GM23338 (cell line): ENCODE measurements at regions not wholly inside any gene's neighbourhood (a gene's known extent, or its start where the extent isn't known, plus 50 kb on each side); places are given as distances from the start of the nearest gene placed in this dataset.
"Not testable (repeated sequence)": the region's sequence is repeated elsewhere in the genome, so short reads cannot be mapped to it uniquely, and the experiment has no call there.

Experiments used
- ATAC-seq: fragments of 200-7000 bp; cut with Tn5 transposase; 3 replicates; pipeline ENCODE4 v1.9.1; 2020
- DNase-seq: peaks from one replicate; pipeline ENCODE4 v3.0.0-alpha.2; 2015; ENCODE audit warnings: low spot score
- H2AFZ ChIP-seq: fragments of 200-600 bp; sonication (generic); 2 replicates; pipeline ENCODE4 v1.8.0; 2016; ENCODE audit warnings: antibody characterized with exemption, mild to moderate bottlenecking, moderate library complexity
- H3F3A ChIP-seq: fragments of 200-600 bp; sonication (generic); replicated peaks from 2 replicates; pipeline ENCODE4 v1.8.0; 2017; ENCODE audit warnings: antibody characterized with exemption, mixed run types, low read depth
- H3K27ac ChIP-seq: fragments of 200-600 bp; sonication (generic); 2 replicates; pipeline ENCODE4 v1.6.1; 2016; ENCODE audit warnings: low read depth
- H3K27me3 ChIP-seq: fragments of 200-600 bp; sonication (generic); 2 replicates; pipeline ENCODE4 v1.8.0; 2016; ENCODE audit warnings: mild to moderate bottlenecking, mixed run types, moderate library complexity; ENCODE audit not compliant: insufficient read depth
- H3K36me3 ChIP-seq: fragments of 200-600 bp; sonication (generic); 2 replicates; pipeline ENCODE4 v1.8.0; 2016; ENCODE audit warnings: mild to moderate bottlenecking; ENCODE audit not compliant: insufficient read depth
- H3K4me1 ChIP-seq: fragments of 200-600 bp; sonication (generic); 2 replicates; pipeline ENCODE4 v1.8.0; 2016; ENCODE audit warnings: mild to moderate bottlenecking, moderate library complexity; ENCODE audit not compliant: insufficient read depth
- H3K4me2 ChIP-seq: fragments of 200-600 bp; sonication (generic); 2 replicates; pipeline ENCODE4 v1.7.1; 2017; ENCODE audit warnings: mixed run types
- H3K4me3 ChIP-seq: fragments of 200-600 bp; sonication (generic); 2 replicates; pipeline ENCODE4 v1.6.1; 2016; ENCODE audit warnings: mixed run types
- H3K79me2 ChIP-seq: fragments of 200-600 bp; sonication (generic); replicated peaks from 2 replicates; pipeline ENCODE4 v1.8.0; 2017; ENCODE audit warnings: mild to moderate bottlenecking; ENCODE audit not compliant: insufficient read depth
- H3K9me2 ChIP-seq: fragments of 200-600 bp; sonication (generic); 2 replicates; pipeline ENCODE4 v1.8.0; 2017; ENCODE audit not compliant: insufficient read depth
- H4K20me1 ChIP-seq: fragments of 200-600 bp; sonication (generic); replicated peaks from 2 replicates; pipeline ENCODE4 v1.8.0; 2017; ENCODE audit warnings: mild to moderate bottlenecking; ENCODE audit not compliant: insufficient read depth
- H3K27ac Mint-ChIP-seq: 2 replicates; pipeline ENCODE4 v1.8.0; 2020; ENCODE audit warnings: inconsistent platforms, mild to moderate bottlenecking, moderate library complexity, mixed read lengths
- H3K27me3 Mint-ChIP-seq: 3 replicates; pipeline ENCODE4 v1.8.0; 2022; ENCODE audit warnings: low read depth, mild to moderate bottlenecking, moderate library complexity, mixed read lengths, inconsistent platforms; ENCODE audit not compliant: insufficient read depth, poor library complexity
- H3K36me3 Mint-ChIP-seq: 3 replicates; pipeline ENCODE4 v1.8.0; 2021; ENCODE audit warnings: low read depth, mild to moderate bottlenecking, inconsistent platforms, moderate library complexity, mixed read lengths
- H3K4me1 Mint-ChIP-seq: 3 replicates; pipeline ENCODE4 v1.8.0; 2020; ENCODE audit warnings: mild to moderate bottlenecking, inconsistent platforms, mixed read lengths
- H3K4me3 Mint-ChIP-seq: 3 replicates; pipeline ENCODE4 v1.8.0; 2021; ENCODE audit warnings: moderate library complexity, mild to moderate bottlenecking, inconsistent platforms, mixed read lengths
- H3K9me3 Mint-ChIP-seq: 3 replicates; pipeline ENCODE4 v1.8.0; 2020; ENCODE audit warnings: moderate library complexity, mild to moderate bottlenecking, inconsistent platforms, mixed read lengths

DNA sequence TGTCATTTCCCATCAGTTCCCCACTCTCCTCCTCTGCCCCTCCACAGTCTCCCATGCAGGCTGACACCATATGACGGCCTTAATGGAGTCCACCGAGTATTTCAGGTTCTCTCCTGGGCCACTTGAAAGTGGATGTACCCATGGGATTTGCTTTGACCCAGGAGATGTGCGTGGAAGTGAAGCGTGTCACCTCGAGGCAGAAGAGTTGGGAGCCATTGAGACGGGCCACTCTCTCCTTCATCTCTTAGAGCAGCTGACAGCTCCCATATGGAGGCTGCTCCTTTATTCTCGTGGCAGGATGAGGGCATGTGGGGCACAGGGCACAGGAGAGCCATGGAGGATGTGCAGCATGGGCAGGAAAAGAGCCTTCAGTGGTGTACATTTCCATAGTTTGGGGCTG lies 144.7 kb upstream of the CRYM start:
- H3K27me3 Mint-ChIP-seq, H3K4me1 Mint-ChIP-seq, H3K9me2 ChIP-seq, H3K9me3 Mint-ChIP-seq, H3K27ac Mint-ChIP-seq, ATAC-seq, H3K4me3 Mint-ChIP-seq, H3K27ac ChIP-seq, H3K27me3 ChIP-seq, H3K36me3 ChIP-seq, H3K4me1 ChIP-seq, H3K4me2 ChIP-seq, H3F3A ChIP-seq, H2AFZ ChIP-seq, DNase-seq, H4K20me1 ChIP-seq, H3K79me2 ChIP-seq, H3K36me3 Mint-ChIP-seq, H3K4me3 ChIP-seq: not testable (repeated sequence)

- H4K20me1 ChIP-seq, H3K27me3 ChIP-seq, ATAC-seq, H2AFZ ChIP-seq, H3K79me2 ChIP-seq, H3K27ac Mint-ChIP-seq, H3K4me1 ChIP-seq, H3K36me3 Mint-ChIP-seq, H3K27me3 Mint-ChIP-seq, H3K4me3 ChIP-seq, H3K4me2 ChIP-seq, H3K36me3 ChIP-seq, H3K9me2 ChIP-seq, H3F3A ChIP-seq, DNase-seq, H3K27ac ChIP-seq, H3K4me1 Mint-ChIP-seq, H3K9me3 Mint-ChIP-seq, H3K4me3 Mint-ChIP-seq: not testable (repeated sequence)
Measured at GRCh38 chr16:21404699-21405098, 126.6 kb upstream of the CRYM start.

GRCh38 chr16:21397866-21398265 lies 119.8 kb upstream of the CRYM start:
- H3K4me1 ChIP-seq, H3K9me2 ChIP-seq, ATAC-seq, H3K36me3 ChIP-seq, H3K79me2 ChIP-seq, H3K27me3 Mint-ChIP-seq, H3F3A ChIP-seq, H4K20me1 ChIP-seq, H3K4me2 ChIP-seq, H3K4me3 Mint-ChIP-seq, H3K27ac ChIP-seq, H3K9me3 Mint-ChIP-seq, H3K27me3 ChIP-seq, H3K36me3 Mint-ChIP-seq, H3K4me1 Mint-ChIP-seq, H3K4me3 ChIP-seq, DNase-seq, H2AFZ ChIP-seq, H3K27ac Mint-ChIP-seq: not testable (repeated sequence)

- H3K9me2 ChIP-seq, H3K79me2 ChIP-seq, H3K4me1 ChIP-seq, H2AFZ ChIP-seq, H3K27me3 ChIP-seq, H3K27me3 Mint-ChIP-seq, H3K36me3 ChIP-seq, H3K4me1 Mint-ChIP-seq, H3K4me3 Mint-ChIP-seq, H3K4me3 ChIP-seq, H3F3A ChIP-seq, H3K27ac ChIP-seq, ATAC-seq, H3K27ac Mint-ChIP-seq, H4K20me1 ChIP-seq, H3K9me3 Mint-ChIP-seq, H3K36me3 Mint-ChIP-seq, H3K4me2 ChIP-seq, DNase-seq: not testable (repeated sequence)
Measured at GRCh38 chr16:21396545-21396944, 118.5 kb upstream of the CRYM start.

GRCh38 chr16:21390634-21391033 lies 112.5 kb upstream of the CRYM start:
- not testable (repeated sequence) for H3K4me3 Mint-ChIP-seq

GRCh38 chr16:21389860-21390259 lies 111.8 kb upstream of the CRYM start:
- H3F3A ChIP-seq, H3K4me2 ChIP-seq, H4K20me1 ChIP-seq, H3K79me2 ChIP-seq, H3K9me2 ChIP-seq, DNase-seq, H3K36me3 ChIP-seq, H2AFZ ChIP-seq, H3K4me3 Mint-ChIP-seq, H3K4me1 ChIP-seq, H3K4me3 ChIP-seq, H3K27me3 ChIP-seq, H3K27ac ChIP-seq, H3K9me3 Mint-ChIP-seq, H3K36me3 Mint-ChIP-seq, H3K27ac Mint-ChIP-seq, H3K4me1 Mint-ChIP-seq, H3K27me3 Mint-ChIP-seq: not testable (repeated sequence)
- peak; percentile 100 for ATAC-seq

More at GRCh38 chr16:21390634-21391033, 112.5 kb upstream of the CRYM start:
- not testable (repeated sequence) for H2AFZ ChIP-seq, H4K20me1 ChIP-seq, H3K27ac Mint-ChIP-seq, H3K36me3 ChIP-seq, H3K27me3 ChIP-seq, H3K9me2 ChIP-seq, H3K27me3 Mint-ChIP-seq, H3K79me2 ChIP-seq, ATAC-seq, H3K4me1 Mint-ChIP-seq, H3K4me1 ChIP-seq, H3K4me3 ChIP-seq, DNase-seq, H3K4me2 ChIP-seq, H3F3A ChIP-seq, H3K36me3 Mint-ChIP-seq, H3K9me3 Mint-ChIP-seq, H3K27ac ChIP-seq

DNA sequence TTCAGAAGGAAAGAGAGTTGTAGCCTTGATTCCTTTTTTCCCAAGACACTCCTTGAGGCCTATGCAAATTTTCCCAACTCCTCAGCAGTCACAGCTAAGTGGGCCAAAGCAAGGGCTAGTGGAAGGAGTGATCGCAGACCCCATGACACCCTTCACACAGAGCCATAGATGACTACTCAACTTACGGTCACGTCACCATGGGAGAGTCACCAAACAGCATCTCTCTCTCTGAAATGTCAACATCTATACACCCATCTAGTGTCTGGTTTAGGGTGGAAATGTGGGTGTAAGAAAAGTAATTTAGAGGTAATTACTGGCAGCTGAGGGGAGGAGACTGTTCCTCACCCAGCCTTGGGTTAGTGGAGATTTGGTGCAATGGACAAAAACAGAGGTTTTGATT lies 109.7 kb upstream of the CRYM start:
- not testable (repeated sequence) for H3K4me2 ChIP-seq, H4K20me1 ChIP-seq, H3K79me2 ChIP-seq, H3K9me3 Mint-ChIP-seq, H3K4me3 Mint-ChIP-seq, H3K27me3 Mint-ChIP-seq, H3K27me3 ChIP-seq, H3K4me3 ChIP-seq, ATAC-seq, H3K4me1 ChIP-seq, H3K36me3 ChIP-seq, H3K27ac ChIP-seq, DNase-seq, H3K27ac Mint-ChIP-seq, H3F3A ChIP-seq, H2AFZ ChIP-seq, H3K9me2 ChIP-seq, H3K4me1 Mint-ChIP-seq, H3K36me3 Mint-ChIP-seq
